Sigmoid colon (tissue), 4 donors: ENCODE measurements at regions not wholly inside any gene's neighbourhood (a gene's known extent, or its start where the extent isn't known, plus 50 kb on each side); places are given as distances from the start of the nearest gene placed in this dataset.

ENCODE experiments used
- CTCF ChIP-seq, 4 experiments: fragments of 450-650 bp in 3 of 4; fragments of 200-600 bp in 1 of 4; IDR thresholded peaks; one replicate each; pipeline ENCODE4 v1.5.1; 2016 to 2019; ENCODE audit warnings: antibody characterized with exemption in 4 of 4, mild to moderate bottlenecking in 3 of 4, moderate library complexity in 2 of 4
- EP300 ChIP-seq, 4 donors: sonication (generic); formaldehyde crosslinking; IDR thresholded peaks; one replicate each; pipeline ENCODE4 v1.6.1; 2017; ENCODE audit warnings: antibody characterized with exemption in 4 of 4
- POLR2A ChIP-seq, 2 donors: fragments of 450-650 bp; IDR thresholded peaks; one replicate each; pipeline ENCODE4 v1.6.1; 2016; ENCODE audit warnings: antibody characterized with exemption in 2 of 2, mild to moderate bottlenecking in 2 of 2, moderate library complexity in 2 of 2

- no peak for TF ChIP-seq CTCF (IDR thresholded peaks at IDR 0.05)
- TF ChIP-seq EP300 (IDR thresholded peaks at IDR 0.05) = no peak
- no peak for TF ChIP-seq POLR2A (IDR thresholded peaks at IDR 0.05)
Measured at GRCh38 chr9:103991698-103992097, 102.4 kb upstream of the SMC2 start.
